HCT116 (cell line): ENCODE measurements at regions not wholly inside any gene's neighbourhood (a gene's known extent, or its start where the extent isn't known, plus 50 kb on each side); places are given as distances from the start of the nearest gene placed in this dataset.

Source experiments
- ATAC-seq: fragments of 200-7000 bp; cut with Tn5 transposase; 2 replicates; pipeline ENCODE4 v1.9.1; 2020; ENCODE audit warnings: mild to moderate bottlenecking, moderate library complexity
- BruUV-seq: library from RNA; stranded (reverse); fragments of 400-500 nt; replicated peaks from 2 replicates; lab custom pipeline; 2021; lab: Mats Ljungman, UMichigan
- CTCF ChIA-PET: fragments of 300-600 bp; sonication (Branson Sonifier 250); formaldehyde crosslinking; loops from one replicate; lab custom pipeline; 2021; ENCODE audit warnings: antibody characterized with exemption; lab: Charles Lee
- POLR2A ChIA-PET: fragments of 300-600, 350-600 bp; sonication (Branson Sonifier 250); formaldehyde crosslinking; loops from one replicate; lab custom pipeline; 2021; ENCODE audit warnings: antibody characterized with exemption; lab: Charles Lee
- RAD21 ChIA-PET, 2 experiments: fragments of 300-600 bp; sonication (Branson Sonifier 250); formaldehyde crosslinking; loops; one replicate each; lab custom pipeline; 2023; ENCODE audit warnings: low total read pairs in 2 of 2; ENCODE audit not compliant: uncharacterized antibody in 2 of 2, unreplicated experiment in 2 of 2, low non-redundant PET in 1 of 2; lab: Charles Lee
- DNase-seq: peaks from one replicate; pipeline ENCODE4 v3.0.0-alpha.2; 2010; ENCODE audit warnings: low read depth, low spot score
- H2AFZ ChIP-seq: fragments of 200-600 bp; shearing (Covaris generic), sonication (generic); 2 replicates; pipeline ENCODE4 v1.6.1; 2017; ENCODE audit warnings: low read depth, mixed run types, mixed read lengths, antibody characterized with exemption, low read length; ENCODE audit not compliant: poor library complexity, severe bottlenecking
- H3K27ac ChIP-seq: 2 replicates; pipeline ENCODE4 v1.5.1; 2012; ENCODE audit warnings: low read depth, low read length
- H3K27me3 ChIP-seq: fragments of 200-600 bp; sonication (generic); 2 replicates; pipeline ENCODE4 v1.6.1; 2016; ENCODE audit warnings: mixed run types, low read length, mixed read lengths; ENCODE audit not compliant: insufficient read depth
- H3K36me3 ChIP-seq, 2 experiments: fragments of 200-500 bp in 1 of 2; fragments of 200-600 bp in 1 of 2; sonication (Bioruptor generic) in 1 of 2; sonication (generic) in 1 of 2; 2 replicates each; pipeline versions ENCODE4 v1.5.1 to v1.6.1; 2014 to 2016; ENCODE audit warnings: low read length in 2 of 2, inconsistent platforms in 1 of 2, mixed read lengths in 1 of 2, mixed run types in 1 of 2; ENCODE audit not compliant: insufficient read depth in 2 of 2, control insufficient read depth in 1 of 2
- H3K4me1 ChIP-seq, 2 experiments: fragments of 200-600 bp in 1 of 2; sonication (generic) in 1 of 2; 2 replicates each; pipeline versions ENCODE4 v1.5.1 to v1.6.1; 2012 to 2017; ENCODE audit warnings: low read length in 2 of 2, inconsistent platforms in 1 of 2, mild to moderate bottlenecking in 1 of 2, mixed read lengths in 1 of 2, mixed run types in 1 of 2, moderate library complexity in 1 of 2; ENCODE audit not compliant: insufficient read depth in 2 of 2, control insufficient read depth in 1 of 2
- H3K4me2 ChIP-seq: fragments of 200-600 bp; sonication (generic); 2 replicates; pipeline ENCODE4 v1.6.1; 2017; ENCODE audit warnings: mixed run types, low read length, mixed read lengths
- H3K4me3 ChIP-seq, 2 experiments: fragments of 200-600 bp in 1 of 2; sonication (generic) in 1 of 2; replicated peaks in 1 of 2; 2 replicates each; pipeline ENCODE4 v1.5.1; 2011 to 2016; ENCODE audit warnings: low read length in 2 of 2, control low read depth in 1 of 2, low read depth in 1 of 2, mild to moderate bottlenecking in 1 of 2, mixed read lengths in 1 of 2, mixed run types in 1 of 2
- H3K79me2 ChIP-seq: fragments of 200-600 bp; sonication (generic); 2 replicates; pipeline ENCODE4 v1.6.1; 2017; ENCODE audit warnings: mild to moderate bottlenecking, mixed run types, low read length, moderate library complexity, mixed read lengths; ENCODE audit not compliant: insufficient read depth
- H3K9ac ChIP-seq: fragments of 200-600 bp; sonication (generic); 2 replicates; pipeline ENCODE4 v1.6.1; 2016; ENCODE audit warnings: low read length, mixed read lengths
- H3K9me2 ChIP-seq: fragments of 200-600 bp; sonication (generic), shearing (Covaris generic); 2 replicates; pipeline ENCODE4 v1.6.1; 2017; ENCODE audit warnings: mixed run types, mild to moderate bottlenecking, moderate library complexity; ENCODE audit not compliant: insufficient read depth
- H3K9me3 ChIP-seq, 2 experiments: fragments of 200-500 bp in 1 of 2; fragments of 200-600 bp in 1 of 2; sonication (Bioruptor generic) in 1 of 2; sonication (generic) in 1 of 2; 2 replicates each; pipeline ENCODE4 v1.6.1; 2014 to 2017; ENCODE audit warnings: low read length in 2 of 2, mixed read lengths in 2 of 2, inconsistent platforms in 1 of 2, low read depth in 1 of 2, mild to moderate bottlenecking in 1 of 2, mixed run types in 1 of 2, moderate library complexity in 1 of 2; ENCODE audit not compliant: control insufficient read depth in 1 of 2, insufficient read depth in 1 of 2
- H4K20me1 ChIP-seq: fragments of 200-600 bp; sonication (generic), shearing (Covaris generic); 2 replicates; pipeline ENCODE4 v1.6.1; 2017; ENCODE audit warnings: mixed run types, mild to moderate bottlenecking, moderate library complexity; ENCODE audit not compliant: insufficient read depth
- CEBPB ChIP-seq: IDR thresholded peaks from 2 replicates; pipeline ENCODE4 v1.6.1; 2012; ENCODE audit warnings: low read depth
- EGR1 ChIP-seq: IDR thresholded peaks from 2 replicates; pipeline ENCODE4 v1.6.1; 2012; ENCODE audit warnings: low read depth
- SP1 ChIP-seq: IDR thresholded peaks from 2 replicates; pipeline ENCODE4 v1.6.1; 2012; ENCODE audit warnings: low read depth
- ZFX ChIP-seq: fragments of 450-650 bp; IDR thresholded peaks from 2 replicates; pipeline ENCODE4 v1.6.1; 2017
- intact Hi-C: fragments of 100-400 bp; cut with micrococcal nuclease; formaldehyde crosslinking; loops from 2 replicates; pipeline ENCODE4 v1.10.0; 2022

DNA sequence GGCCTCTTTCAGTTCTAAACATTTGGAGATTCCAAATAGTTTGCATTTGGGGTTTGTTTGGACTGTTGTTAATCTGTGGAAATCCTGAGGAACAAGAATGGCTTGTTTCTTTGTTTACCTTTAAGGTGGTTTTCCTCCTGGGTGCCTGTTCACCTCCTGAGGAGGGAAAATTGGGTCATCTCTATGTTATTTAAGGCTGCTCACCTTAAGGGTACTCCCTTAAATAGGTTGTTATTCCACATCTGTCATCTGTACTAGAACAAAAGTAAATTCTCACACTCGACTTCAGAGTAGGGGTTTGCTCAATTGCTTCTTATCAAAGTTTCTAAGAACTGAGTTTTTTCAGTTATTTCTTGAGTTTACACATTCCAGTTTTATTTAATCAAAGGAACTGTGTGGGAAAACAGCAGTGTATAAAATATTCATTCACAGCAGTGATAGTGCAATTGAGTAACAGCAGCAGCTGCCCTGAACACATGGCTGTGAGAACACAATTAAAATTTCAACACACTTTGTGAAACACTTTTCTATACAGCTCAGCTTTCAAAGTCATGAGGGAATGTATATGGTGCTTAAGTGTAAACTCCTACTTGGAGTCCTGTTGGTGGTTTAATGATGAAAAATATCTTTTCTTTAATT lies 238.5 kb upstream of the PGRMC2 start:
- ATAC-seq (no peak), DNase-seq (no peak)
- Histone ChIP-seq H3K4me1 (peaks cover 33 to 60% of the 10 kb centered on the region in 2 experiments), H3K79me2 (no peaks in the 10 kb centered on the region), H3K9me2 (no peaks in the 10 kb centered on the region), H3K9ac (no peak overlapping the region), H4K20me1 (no peaks in the 10 kb centered on the region), H3K9me3 (no peaks in the 10 kb centered on the region), H3K27ac (no peak overlapping the region), H3K27me3 (no peaks in the 10 kb centered on the region), H3K36me3 (no peaks in the 10 kb centered on the region), H3K4me2 (peak overlapping the region; percentile 44), H3K4me3 (no peak overlapping the region), H2AFZ (peak overlapping the region; percentile 57)
- CTCF ChIA-PET = no interaction called here
- BruUV-seq = no TSS peak
- RAD21 ChIA-PET = no interaction called here
- TF ChIP-seq CEBPB = peak; percentile 21; the same call in 1 of the 2 replicates
- TF ChIP-seq SP1 = peak; percentile 54
- no peak for TF ChIP-seq EGR1
- POLR2A ChIA-PET = no interaction called here
- intact Hi-C loops = no loop called here

DNA sequence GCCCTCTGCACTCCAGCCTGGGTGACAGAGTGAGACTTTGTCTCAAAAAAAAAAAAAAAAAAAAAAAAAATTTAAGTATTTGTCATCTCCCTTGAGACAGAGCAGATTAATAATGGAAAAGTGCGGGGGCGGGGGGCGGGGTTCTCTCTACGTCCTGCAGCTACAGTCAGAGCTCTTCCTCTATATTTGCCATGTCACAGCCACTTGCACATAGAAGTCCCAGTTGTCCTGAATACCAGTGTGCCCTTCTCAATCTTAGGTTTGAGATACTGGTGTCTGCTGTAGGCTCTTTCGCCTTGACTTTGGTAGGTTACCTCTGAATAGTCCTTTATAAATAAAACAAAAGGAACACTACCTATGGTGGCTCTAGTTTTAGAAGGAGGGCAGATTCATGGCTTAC lies 237.8 kb upstream of the PGRMC2 start:
- no peaks in the 10 kb centered on the region for H3K79me2 ChIP-seq
- peaks cover 33 to 61% of the 10 kb centered on the region in 2 experiments for H3K4me1 ChIP-seq
- DNase-seq = no peak
- peak; percentile 60 for TF ChIP-seq EGR1
- TF ChIP-seq ZFX = no peak
- no TSS peak for BruUV-seq
- peak overlapping the region; percentile 57 for H2AFZ ChIP-seq
- H3K4me2 ChIP-seq = peak overlapping the region; percentile 44
- H3K27me3 ChIP-seq = no peaks in the 10 kb centered on the region
- H3K9ac ChIP-seq = no peak overlapping the region
- CTCF ChIA-PET = no interaction called here
- H3K27ac ChIP-seq = no peak overlapping the region
- no peaks in the 10 kb centered on the region for H3K9me3 ChIP-seq
- no peak for ATAC-seq
- H3K36me3 ChIP-seq = no peaks in the 10 kb centered on the region
- no peaks in the 10 kb centered on the region for H4K20me1 ChIP-seq
- H3K4me3 ChIP-seq = no peak overlapping the region
- POLR2A ChIA-PET = interaction anchor here (0.7 to 1.4 kb wide), 2 partner anchors 55 to 287 kb away, joined by 4 to 6 read pairs; no protein-coding TSS in a partner anchor
- RAD21 ChIA-PET = no interaction called here
- intact Hi-C loops = no loop called here
- H3K9me2 ChIP-seq = no peaks in the 10 kb centered on the region
